ENCODE measurements at regions not wholly inside any gene's neighbourhood (a gene's known extent, or its start where the extent isn't known, plus 50 kb on each side); places are given as distances from the start of the nearest gene placed in this dataset.

- DNase-seq (ENCODE audit: low read depth): no peak
Measured at GRCh38 chrX:40485102-40485826, 95.5 kb upstream of the ATP6AP2 start.

GRCh38 chrX:40484408-40485091 is 96.2 kb upstream of the ATP6AP2 start:
- no peak for DNase-seq (ENCODE audit: low read depth)

GRCh38 chrX:40483502-40483901 is 97.3 kb upstream of the ATP6AP2 start:
- no peak for DNase-seq (ENCODE audit: low read depth)

DNA sequence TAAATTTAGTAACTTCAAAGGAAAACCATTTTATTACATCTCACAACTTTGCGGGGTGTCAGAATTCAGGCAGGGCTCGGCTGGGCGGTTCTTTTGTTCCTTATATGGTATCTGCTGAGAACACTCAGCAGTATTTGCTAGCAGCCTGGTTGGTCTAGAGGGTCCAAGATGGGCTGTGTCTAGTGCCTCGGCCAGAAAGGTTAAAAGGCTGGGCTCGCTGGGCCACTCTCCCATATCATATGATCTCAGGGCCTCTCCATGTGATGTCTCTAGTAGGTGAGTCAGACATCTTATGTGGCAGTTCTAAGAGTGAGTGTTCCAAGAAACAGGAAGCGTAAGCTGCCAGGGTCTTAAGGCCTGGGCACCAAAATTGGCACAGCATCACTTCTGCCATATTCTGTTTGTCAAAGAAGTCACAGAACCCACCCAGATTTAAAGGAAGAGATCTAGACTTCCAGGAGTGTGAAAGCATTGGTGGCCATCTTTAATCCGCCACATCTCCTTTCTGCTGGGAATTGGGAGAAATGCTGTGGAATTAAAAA is 100.9 kb upstream of the ATP6AP2 start:
- DNase-seq (ENCODE audit: low read depth): no peak

DNA sequence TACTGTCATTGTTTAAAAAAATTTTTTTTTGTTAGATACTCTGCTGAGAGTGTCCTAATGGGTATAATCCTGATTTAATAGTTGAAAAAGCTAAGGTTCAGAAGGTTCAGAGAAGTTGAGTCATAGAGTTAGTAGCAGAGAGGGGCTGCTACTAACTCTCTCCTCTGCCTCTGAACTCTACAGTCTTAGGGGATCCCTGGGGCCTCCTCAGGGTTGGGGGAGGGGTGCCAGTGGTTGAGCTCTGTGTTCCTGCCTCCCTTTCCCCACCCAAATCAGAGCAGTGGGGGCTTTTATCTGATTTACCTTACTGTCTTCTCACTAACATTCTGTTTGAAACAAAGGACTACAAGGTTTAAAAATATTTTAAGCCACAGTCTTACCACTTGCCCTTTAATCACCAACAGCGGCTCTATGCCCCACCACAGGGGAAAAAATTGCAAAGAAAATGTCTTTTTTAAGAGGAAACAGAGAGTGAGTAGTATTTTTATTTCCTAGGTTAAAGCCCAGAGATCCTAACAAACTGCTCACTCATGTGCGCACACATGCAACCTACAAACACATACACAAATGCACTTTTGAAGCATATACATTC is 102.2 kb upstream of the ATP6AP2 start:
- no peak for DNase-seq (ENCODE audit: low read depth)

- no peak for DNase-seq (ENCODE audit: low read depth)
Measured at GRCh38 chrX:40476958-40477357, 103.8 kb upstream of the ATP6AP2 start.

- DNase-seq (ENCODE audit: low read depth): no peak
Measured at GRCh38 chrX:40474645-40475044, 106.1 kb upstream of the ATP6AP2 start.

- DNase-seq (ENCODE audit: low read depth): no peak
Measured at GRCh38 chrX:40474205-40474626, 106.6 kb upstream of the ATP6AP2 start.

DNA sequence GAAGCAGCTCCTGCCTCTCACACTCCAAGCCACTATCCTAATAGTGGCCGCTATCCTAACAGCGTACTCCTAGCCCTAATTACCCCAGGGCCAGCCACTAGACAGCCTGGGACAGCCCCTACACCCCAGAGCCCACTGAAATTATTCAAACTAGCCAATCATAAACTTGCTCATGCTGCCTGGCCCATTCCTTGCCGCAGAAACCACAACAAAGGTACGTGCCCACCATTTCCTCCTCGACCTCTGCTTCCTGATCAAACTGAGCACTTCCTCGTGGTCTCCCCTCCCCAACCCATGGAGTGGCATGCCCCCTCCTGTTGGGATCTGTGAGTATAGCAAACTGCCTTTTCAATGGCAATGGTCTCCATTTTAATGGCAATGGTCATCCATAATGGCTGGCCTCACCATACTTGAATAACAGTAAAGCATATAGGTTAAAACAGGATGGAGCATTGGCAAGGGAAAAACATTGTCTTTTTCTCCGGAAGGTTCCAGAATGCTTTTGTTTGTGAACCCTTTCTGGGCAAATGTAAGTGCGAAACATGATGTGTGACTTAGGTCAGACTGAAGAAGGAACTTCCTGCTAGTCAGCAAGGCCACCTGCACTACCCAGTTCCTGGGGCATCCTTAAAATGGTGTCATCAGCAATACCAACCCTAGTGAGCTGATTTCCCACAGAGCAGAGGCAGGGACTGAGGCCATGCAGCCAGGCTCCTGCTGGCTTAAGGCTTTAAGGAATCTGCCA is 107.1 kb upstream of the ATP6AP2 start:
- DNase-seq (ENCODE audit: low read depth): no peak

- DNase-seq (ENCODE audit: low read depth): peak; percentile 47
Measured at GRCh38 chrX:40471965-40472648, 108.7 kb upstream of the ATP6AP2 start.

DNA sequence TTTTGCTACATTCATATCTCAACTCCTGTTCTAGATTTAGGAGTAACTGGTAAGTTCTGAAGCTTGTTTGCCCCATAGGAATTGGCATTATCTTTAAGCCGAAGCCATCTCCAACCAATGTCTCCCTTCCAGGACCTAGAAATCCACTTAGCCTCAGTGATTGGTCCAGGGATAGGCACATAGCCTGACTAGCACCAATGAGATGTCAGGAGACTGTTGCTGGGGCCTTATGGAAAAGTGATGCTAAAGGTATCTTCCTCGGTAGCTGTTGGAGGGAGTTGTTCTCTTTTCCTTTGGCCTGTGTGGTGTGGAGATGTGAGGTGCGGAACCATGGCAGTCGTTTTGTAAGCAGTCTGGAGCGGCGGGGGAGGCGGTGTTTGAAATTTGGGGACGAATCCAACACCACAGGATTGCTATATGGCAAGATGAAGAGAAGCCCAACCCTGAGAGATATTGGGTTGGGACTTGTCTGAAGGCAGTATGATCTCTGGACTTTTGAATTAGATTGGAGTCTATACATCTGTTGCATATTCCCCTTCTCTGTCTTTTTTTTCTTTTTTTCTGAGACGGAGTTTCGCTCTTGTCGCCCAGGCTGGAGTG is 109.8 kb upstream of the ATP6AP2 start:
- DNase-seq (ENCODE audit: low read depth): no peak

DNA sequence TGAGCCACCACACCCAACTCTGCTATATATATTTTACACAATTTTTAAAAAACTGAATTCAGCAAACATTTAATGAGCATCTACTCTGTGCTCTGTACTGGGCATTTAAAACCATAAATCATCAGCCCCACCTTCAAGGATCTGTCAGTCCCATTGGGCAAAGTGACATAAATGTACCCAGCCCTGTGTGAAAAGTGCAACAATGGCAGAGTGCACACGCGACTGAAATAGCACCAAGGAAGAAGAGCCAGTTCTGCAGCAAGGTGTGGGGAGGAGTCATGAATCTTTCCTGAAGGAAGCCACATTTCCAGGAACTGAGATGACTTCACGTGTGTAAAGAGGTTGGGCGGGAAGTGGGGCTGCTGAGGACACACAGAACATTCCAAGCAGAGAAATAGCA is 111.5 kb upstream of the ATP6AP2 start:
- DNase-seq (ENCODE audit: low read depth): no peak

DNA sequence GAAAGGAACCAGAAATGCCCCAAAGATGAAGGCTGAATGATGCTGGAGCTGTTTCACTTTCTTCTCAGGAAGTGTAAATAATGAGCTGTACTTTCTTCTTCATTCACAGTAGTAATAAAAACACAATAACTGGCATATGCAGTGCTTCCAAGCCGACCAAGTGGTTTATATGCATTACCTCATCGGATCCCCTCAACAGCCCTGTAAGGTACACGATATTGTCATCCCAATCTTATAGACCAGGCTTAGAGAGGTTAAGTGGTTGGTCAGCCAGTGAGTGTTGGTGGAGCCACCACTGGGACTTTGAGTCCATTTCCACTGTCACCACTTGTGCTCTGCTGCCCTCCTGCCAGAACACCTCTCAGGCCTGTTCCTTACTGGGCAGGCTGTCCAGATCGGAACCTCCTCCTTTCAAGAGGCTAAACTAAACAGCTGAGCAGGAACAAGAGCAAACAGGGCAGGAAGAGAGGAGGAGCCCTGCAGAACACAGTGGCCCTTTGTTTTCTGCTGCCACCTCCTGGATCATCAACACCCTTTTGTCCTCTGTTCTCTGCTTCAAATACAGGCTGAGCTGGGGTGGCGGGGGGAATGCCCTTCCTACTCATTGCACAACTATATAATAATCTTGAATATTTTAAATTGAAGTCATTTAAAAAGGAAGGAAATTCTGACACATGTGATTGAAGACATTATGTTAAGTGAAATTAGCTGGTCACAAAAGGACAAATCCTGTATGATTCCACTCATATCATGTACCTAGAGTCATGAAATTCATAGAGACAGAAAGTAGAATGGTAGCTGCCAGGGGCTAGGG is 112.5 kb upstream of the ATP6AP2 start:
- peak; percentile 20 for DNase-seq (ENCODE audit: low read depth)

DNA sequence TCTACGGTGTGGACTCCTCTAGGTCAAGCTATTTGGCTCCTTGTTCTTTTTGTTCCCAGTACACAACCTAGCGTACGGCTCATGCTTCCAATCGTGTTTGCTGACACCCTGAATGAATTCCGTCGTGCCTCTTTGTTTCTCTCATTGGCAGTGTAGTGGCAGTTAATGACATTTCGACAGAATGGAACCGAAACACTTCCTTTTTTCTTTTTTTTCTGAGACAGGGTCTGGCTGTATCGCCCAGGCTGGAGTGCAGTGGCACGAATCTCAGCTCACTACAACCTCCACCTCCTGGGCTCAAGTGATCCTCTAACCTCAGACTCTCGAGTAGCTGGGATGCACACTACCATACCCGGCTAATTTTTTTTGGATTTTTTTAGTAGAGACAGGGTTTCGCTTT is 113.3 kb upstream of the ATP6AP2 start:
- no peak for DNase-seq (ENCODE audit: low read depth)

GRCh38 chrX:40465735-40466551 is 114.8 kb upstream of the ATP6AP2 start:
- DNase-seq (ENCODE audit: low read depth): no peak

DNA sequence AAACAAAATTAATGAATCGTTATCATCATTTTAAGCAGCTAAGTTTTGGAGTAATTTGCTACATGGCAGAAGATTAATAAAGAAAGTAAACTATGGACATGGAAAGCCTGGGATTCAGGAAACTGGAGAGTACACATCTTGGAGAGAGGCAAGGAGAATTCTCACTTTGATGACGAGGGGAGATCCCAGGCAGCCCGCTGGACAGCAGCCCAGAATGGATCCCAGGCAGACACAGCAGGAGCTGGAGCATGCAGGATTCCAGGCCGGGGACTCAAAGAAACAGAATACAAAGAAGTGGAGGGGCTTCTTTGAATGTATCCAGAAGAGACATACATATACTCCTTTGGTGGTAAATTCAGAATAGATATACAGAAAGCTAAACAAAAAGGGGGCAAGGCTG is 118.0 kb upstream of the ATP6AP2 start:
- DNase-seq (ENCODE audit: low read depth): no peak

GRCh38 chrX:40460926-40461325 is 119.8 kb upstream of the ATP6AP2 start:
- DNase-seq (ENCODE audit: low read depth): no peak

- no peak for DNase-seq (ENCODE audit: low read depth)
Measured at GRCh38 chrX:40459571-40460158, 121.1 kb upstream of the ATP6AP2 start.

- DNase-seq (ENCODE audit: low read depth): no peak
Measured at GRCh38 chrX:40457406-40457805, 123.4 kb upstream of the ATP6AP2 start.
